ENCODE measurements at regions not wholly inside any gene's neighbourhood (a gene's known extent, or its start where the extent isn't known, plus 50 kb on each side); places are given as distances from the start of the nearest gene placed in this dataset.
"Not testable (repeated sequence)": the region's sequence is repeated elsewhere in the genome, so short reads cannot be mapped to it uniquely, and the experiment has no call there.

DNA sequence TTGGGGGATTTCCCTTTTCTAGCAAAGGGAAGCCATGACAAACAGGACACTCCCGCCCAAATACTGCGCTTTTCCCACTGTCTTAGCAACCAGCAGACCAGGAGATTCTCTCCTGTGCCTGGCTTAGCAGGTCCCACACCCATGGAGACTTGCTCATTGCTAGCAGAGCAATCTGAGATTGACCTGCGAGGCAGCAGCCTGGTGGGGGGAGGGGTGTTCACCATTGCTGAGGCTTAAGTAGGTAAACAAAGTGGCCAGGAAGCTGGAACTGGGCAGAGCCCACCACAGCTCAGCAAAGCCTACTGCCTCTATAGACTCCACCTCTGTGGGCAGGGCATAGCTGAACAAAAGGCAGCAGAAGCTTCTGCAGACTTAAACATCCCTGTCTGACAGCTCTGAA, 279.2 kb downstream of the DEPDC1B start:
- TF ChIP-seq, protein P1, sequence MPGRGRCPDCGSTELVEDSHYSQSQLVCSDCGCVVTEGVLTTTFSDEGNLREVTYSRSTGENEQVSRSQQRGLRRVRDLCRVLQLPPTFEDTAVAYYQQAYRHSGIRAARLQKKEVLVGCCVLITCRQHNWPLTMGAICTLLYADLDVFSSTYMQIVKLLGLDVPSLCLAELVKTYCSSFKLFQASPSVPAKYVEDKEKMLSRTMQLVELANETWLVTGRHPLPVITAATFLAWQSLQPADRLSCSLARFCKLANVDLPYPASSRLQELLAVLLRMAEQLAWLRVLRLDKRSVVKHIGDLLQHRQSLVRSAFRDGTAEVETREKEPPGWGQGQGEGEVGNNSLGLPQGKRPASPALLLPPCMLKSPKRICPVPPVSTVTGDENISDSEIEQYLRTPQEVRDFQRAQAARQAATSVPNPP (CRISPR knock-in tag; IDR thresholded peaks at IDR 0.05) = not testable (repeated sequence)
- TF ChIP-seq, protein P2, sequence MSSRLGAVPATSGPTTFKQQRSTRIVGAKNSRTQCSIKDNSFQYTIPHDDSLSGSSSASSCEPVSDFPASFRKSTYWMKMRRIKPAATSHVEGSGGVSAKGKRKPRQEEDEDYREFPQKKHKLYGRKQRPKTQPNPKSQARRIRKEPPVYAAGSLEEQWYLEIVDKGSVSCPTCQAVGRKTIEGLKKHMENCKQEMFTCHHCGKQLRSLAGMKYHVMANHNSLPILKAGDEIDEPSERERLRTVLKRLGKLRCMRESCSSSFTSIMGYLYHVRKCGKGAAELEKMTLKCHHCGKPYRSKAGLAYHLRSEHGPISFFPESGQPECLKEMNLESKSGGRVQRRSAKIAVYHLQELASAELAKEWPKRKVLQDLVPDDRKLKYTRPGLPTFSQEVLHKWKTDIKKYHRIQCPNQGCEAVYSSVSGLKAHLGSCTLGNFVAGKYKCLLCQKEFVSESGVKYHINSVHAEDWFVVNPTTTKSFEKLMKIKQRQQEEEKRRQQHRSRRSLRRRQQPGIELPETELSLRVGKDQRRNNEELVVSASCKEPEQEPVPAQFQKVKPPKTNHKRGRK (CRISPR knock-in tag; IDR thresholded peaks at IDR 0.05) = not testable (repeated sequence)
- TF ChIP-seq ZFP1 (CRISPR knock-in tag; IDR thresholded peaks at IDR 0.05); RAD51 (IDR thresholded peaks at IDR 0.05; ENCODE audit: borderline replicate concordance); ZNF782 (CRISPR knock-in tag; IDR thresholded peaks at IDR 0.05; ENCODE audit: borderline replicate concordance); EZH2 (conservative IDR thresholded peaks at IDR 0.05; ENCODE audit: low read depth, low read length); POLR2AphosphoS5 (IDR thresholded peaks at IDR 0.05; ENCODE audit: low read depth, low read length); ARNT2 (CRISPR knock-in tag; IDR thresholded peaks at IDR 0.05; ENCODE audit: low read depth); BRCA1 (CRISPR knock-in tag; IDR thresholded peaks at IDR 0.05); SP1 (IDR thresholded peaks at IDR 0.05); SP1 (CRISPR knock-in tag; IDR thresholded peaks at IDR 0.05): not testable (repeated sequence)
- TF ChIP-seq, protein P3, sequence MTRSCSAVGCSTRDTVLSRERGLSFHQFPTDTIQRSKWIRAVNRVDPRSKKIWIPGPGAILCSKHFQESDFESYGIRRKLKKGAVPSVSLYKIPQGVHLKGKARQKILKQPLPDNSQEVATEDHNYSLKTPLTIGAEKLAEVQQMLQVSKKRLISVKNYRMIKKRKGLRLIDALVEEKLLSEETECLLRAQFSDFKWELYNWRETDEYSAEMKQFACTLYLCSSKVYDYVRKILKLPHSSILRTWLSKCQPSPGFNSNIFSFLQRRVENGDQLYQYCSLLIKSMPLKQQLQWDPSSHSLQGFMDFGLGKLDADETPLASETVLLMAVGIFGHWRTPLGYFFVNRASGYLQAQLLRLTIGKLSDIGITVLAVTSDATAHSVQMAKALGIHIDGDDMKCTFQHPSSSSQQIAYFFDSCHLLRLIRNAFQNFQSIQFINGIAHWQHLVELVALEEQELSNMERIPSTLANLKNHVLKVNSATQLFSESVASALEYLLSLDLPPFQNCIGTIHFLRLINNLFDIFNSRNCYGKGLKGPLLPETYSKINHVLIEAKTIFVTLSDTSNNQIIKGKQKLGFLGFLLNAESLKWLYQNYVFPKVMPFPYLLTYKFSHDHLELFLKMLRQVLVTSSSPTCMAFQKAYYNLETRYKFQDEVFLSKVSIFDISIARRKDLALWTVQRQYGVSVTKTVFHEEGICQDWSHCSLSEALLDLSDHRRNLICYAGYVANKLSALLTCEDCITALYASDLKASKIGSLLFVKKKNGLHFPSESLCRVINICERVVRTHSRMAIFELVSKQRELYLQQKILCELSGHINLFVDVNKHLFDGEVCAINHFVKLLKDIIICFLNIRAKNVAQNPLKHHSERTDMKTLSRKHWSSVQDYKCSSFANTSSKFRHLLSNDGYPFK (CRISPR knock-in tag; IDR thresholded peaks at IDR 0.05; ENCODE audit: borderline replicate concordance) = not testable (repeated sequence)
- TF ChIP-seq, protein P4, sequence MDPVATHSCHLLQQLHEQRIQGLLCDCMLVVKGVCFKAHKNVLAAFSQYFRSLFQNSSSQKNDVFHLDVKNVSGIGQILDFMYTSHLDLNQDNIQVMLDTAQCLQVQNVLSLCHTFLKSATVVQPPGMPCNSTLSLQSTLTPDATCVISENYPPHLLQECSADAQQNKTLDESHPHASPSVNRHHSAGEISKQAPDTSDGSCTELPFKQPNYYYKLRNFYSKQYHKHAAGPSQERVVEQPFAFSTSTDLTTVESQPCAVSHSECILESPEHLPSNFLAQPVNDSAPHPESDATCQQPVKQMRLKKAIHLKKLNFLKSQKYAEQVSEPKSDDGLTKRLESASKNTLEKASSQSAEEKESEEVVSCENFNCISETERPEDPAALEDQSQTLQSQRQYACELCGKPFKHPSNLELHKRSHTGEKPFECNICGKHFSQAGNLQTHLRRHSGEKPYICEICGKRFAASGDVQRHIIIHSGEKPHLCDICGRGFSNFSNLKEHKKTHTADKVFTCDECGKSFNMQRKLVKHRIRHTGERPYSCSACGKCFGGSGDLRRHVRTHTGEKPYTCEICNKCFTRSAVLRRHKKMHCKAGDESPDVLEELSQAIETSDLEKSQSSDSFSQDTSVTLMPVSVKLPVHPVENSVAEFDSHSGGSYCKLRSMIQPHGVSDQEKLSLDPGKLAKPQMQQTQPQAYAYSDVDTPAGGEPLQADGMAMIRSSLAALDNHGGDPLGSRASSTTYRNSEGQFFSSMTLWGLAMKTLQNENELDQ (CRISPR knock-in tag; IDR thresholded peaks at IDR 0.05; ENCODE audit: borderline replicate concordance) = not testable (repeated sequence)
